Activated CD4-positive, alpha-beta T cell treated with anti-CD3 and anti-CD28 coated beads for 36 hours (primary cell): ENCODE measurements at regions not wholly inside any gene's neighbourhood (a gene's known extent, or its start where the extent isn't known, plus 50 kb on each side); places are given as distances from the start of the nearest gene placed in this dataset.

Experiments used
- ATAC-seq: fragments of 200-7000 bp; cut with Tn5 transposase; one replicate; pipeline ENCODE4 v1.10.0; 2021; ENCODE audit warnings: mild to moderate bottlenecking, moderate library complexity
- CTCF ChIA-PET: fragments of 350-600 bp; sonication (Branson Sonifier 250); formaldehyde crosslinking; loops from one replicate; lab custom pipeline; 2021; ENCODE audit warnings: antibody characterized with exemption; lab: Charles Lee
- POLR2A ChIA-PET: fragments of 350-600 bp; sonication (Branson Sonifier 250); formaldehyde crosslinking; loops from one replicate; lab custom pipeline; 2021; ENCODE audit warnings: antibody characterized with exemption, inconsistent platforms; lab: Charles Lee
- DNase-seq: peaks from one replicate; pipeline ENCODE4 v3.0.0-alpha.2; 2020
- H3K27ac Mint-ChIP-seq: one replicate; pipeline ENCODE4 v1.8.0; 2021; ENCODE audit warnings: mixed read lengths
- H3K27me3 Mint-ChIP-seq: one replicate; pipeline ENCODE4 v1.8.0; 2021; ENCODE audit warnings: mixed read lengths
- H3K36me3 Mint-ChIP-seq: one replicate; pipeline ENCODE4 v1.8.0; 2021; ENCODE audit warnings: low read depth, mixed read lengths
- H3K4me1 Mint-ChIP-seq: one replicate; pipeline ENCODE4 v1.8.0; 2021; ENCODE audit warnings: mixed read lengths
- H3K4me3 Mint-ChIP-seq: one replicate; pipeline ENCODE4 v1.8.0; 2021; ENCODE audit warnings: mild to moderate bottlenecking, moderate library complexity, mixed read lengths
- H3K9me3 Mint-ChIP-seq: one replicate; pipeline ENCODE4 v1.8.0; 2021; ENCODE audit warnings: low read depth, mixed read lengths
- intact Hi-C, 2 experiments: fragments of 100-400 bp; cut with DNase I in 1 of 2; cut with micrococcal nuclease in 1 of 2; formaldehyde crosslinking; loops; one replicate each; pipeline versions ENCODE4 v1.14.2 to v1.15.1; 2022 to 2024; cut with DNase I, micrococcal nuclease

GRCh38 chr22:49634006-49634772 lies 193.5 kb downstream of the BRD1 start:
- intact Hi-C loops, result no loop called here
- H3K4me1 Mint-ChIP-seq, result no peaks in the 10 kb centered on the region
- ChIA-PET POLR2A (no interaction called here), CTCF (interaction anchor here (1.1 kb wide), 1 partner anchor 588 kb away, joined by 5 read pairs; no protein-coding TSS in a partner anchor)
- peaks cover 4% of the 10 kb centered on the region for H3K36me3 Mint-ChIP-seq
- H3K4me3 Mint-ChIP-seq, result no peak overlapping the region
- no peaks in the 10 kb centered on the region for H3K27me3 Mint-ChIP-seq
- DNase-seq (no peak), ATAC-seq (no peak)
- no peak overlapping the region for H3K27ac Mint-ChIP-seq
- H3K9me3 Mint-ChIP-seq, result no peaks in the 10 kb centered on the region

DNA sequence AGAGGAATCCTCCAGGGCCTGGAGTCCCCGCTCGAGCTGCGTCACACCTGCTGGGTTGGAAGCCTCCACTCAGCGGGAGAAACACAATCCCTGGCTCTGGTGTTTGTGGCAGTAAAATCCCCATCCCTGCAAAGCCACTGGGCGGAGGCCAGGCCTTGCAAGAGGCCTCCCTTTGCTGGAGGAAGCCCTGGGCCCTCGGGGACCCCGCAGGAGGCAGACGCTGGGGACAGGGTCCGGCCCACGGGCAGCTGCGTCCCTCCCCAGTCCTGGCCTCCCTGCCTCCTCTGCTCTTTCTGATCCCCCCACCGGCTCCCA lies 194.7 kb downstream of the BRD1 start:
- Mint-ChIP-seq H3K36me3 (peaks cover 3% of the 10 kb centered on the region), H3K27me3 (no peaks in the 10 kb centered on the region), H3K9me3 (no peaks in the 10 kb centered on the region), H3K4me3 (no peak overlapping the region), H3K4me1 (no peaks in the 10 kb centered on the region), H3K27ac (no peak overlapping the region)
- CTCF ChIA-PET, result interaction anchor here (0.7 to 1.1 kb wide), 2 partner anchors 182 to 586 kb away, joined by 3 to 5 read pairs; no protein-coding TSS in a partner anchor
- ATAC-seq (no peak), DNase-seq (no peak)
- intact Hi-C loops, result no loop called here
- POLR2A ChIA-PET, result interaction anchor here (0.6 kb wide), 1 partner anchor 23 kb away, joined by 3 read pairs; no protein-coding TSS in a partner anchor

DNA sequence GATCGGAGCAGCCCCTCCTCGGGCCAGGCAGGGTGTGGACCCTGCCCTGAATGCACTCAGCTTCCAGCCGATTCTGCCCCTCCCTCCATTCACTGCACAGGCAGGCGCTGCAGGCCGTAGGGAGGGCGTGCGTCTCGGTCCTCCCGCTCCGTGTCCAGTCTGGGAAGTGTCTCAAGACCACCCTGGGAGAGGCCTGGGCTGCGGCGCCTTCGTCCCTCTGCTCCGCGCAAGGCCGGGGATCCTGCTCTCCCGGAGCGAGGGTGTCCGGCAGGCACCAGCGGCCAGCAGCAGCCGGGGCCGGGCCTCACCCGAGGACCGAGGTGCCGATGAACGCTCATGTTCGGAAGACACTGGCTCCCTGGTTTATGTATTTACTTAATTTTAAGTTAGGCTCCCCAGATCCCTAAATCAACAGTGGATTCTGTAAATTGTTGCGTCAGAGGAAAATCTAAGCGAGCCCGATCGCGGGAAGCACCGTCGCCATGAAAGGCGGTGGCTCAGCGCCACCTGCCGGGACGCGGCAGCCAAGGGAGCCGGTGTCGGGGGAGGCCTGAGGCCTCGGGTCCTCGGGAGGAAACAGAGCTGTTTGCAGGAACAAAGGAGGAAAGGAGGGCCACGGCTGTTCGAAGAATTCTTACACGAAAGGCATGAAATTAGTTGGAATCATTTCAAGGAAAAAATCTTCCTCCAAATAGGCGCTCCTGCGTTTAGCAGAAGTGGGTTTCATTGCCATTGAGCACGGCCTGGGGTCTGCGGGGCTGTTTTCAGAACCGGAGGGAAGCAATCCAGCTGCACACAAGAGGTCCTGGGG lies 195.3 kb downstream of the BRD1 start:
- Mint-ChIP-seq H3K4me1 (no peaks in the 10 kb centered on the region), H3K36me3 (peaks cover 3% of the 10 kb centered on the region), H3K27ac (no peak overlapping the region), H3K27me3 (no peaks in the 10 kb centered on the region), H3K9me3 (no peaks in the 10 kb centered on the region), H3K4me3 (no peak overlapping the region)
- POLR2A ChIA-PET, result interaction anchor here (0.6 kb wide), 1 partner anchor 23 kb away, joined by 3 read pairs; no protein-coding TSS in a partner anchor
- DNase-seq (peak; percentile 43), ATAC-seq (no peak)
- intact Hi-C loops, result no loop called here
- CTCF ChIA-PET, result interaction anchor here (0.7 kb wide), 1 partner anchor 182 kb away, joined by 3 read pairs; no protein-coding TSS in a partner anchor

GRCh38 chr22:49630448-49630946 lies 197.2 kb downstream of the BRD1 start:
- ChIA-PET CTCF (interaction anchor here (1.0 kb wide), 1 partner anchor 19 kb away, joined by 6 read pairs; no protein-coding TSS in a partner anchor), POLR2A (no interaction called here)
- H3K27ac Mint-ChIP-seq, result no peak overlapping the region
- ATAC-seq (no peak), DNase-seq (no peak)
- H3K4me3 Mint-ChIP-seq, result no peak overlapping the region
- peaks cover 3% of the 10 kb centered on the region for H3K36me3 Mint-ChIP-seq
- H3K4me1 Mint-ChIP-seq, result no peaks in the 10 kb centered on the region
- no peaks in the 10 kb centered on the region for H3K9me3 Mint-ChIP-seq
- no peaks in the 10 kb centered on the region for H3K27me3 Mint-ChIP-seq
- intact Hi-C loops, result no loop called here

DNA sequence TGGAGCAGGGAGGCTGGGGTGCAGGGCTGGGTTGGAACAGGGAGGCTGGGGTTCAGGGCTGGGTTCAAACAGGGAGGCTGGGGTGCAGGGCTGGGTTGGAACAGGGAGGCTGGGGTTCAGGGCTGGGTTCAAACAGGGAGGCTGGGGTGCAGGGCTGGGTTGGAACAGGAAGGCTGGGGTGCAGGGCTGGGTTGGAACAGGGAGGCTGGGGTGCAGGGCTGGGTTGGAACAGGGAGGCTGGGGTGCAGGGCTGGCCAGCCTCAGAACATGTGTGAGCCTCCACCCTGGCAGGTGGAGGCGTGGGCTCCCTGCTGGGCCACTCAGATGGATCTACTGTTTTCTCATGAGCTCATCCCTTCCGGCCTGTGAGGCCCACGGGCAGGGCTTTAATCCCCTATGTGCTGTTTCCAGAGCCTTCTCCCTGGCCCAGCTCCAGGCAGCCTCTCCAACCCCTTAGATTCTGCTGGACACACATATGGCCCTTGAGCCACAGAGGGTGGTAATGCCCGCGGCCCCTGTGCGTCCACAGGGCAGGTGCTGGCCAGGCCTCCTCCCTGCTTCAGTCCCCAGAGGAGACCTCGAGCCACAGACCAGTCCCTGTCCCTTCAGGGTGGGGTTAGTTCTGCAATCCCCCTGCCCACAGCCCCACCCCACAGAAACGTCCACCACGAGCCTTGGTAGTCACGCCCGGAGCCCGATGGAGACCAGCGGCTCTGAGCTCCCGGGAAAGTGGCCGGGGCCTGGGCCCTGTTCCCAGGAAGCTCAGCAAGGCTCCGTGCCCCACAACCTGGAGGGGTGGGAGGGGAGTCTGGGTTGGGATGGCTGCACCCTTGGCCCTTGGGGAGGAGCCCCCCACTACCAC lies 197.9 kb downstream of the BRD1 start:
- intact Hi-C loops, result no loop called here
- H3K9me3 Mint-ChIP-seq, result no peaks in the 10 kb centered on the region
- no peak overlapping the region for H3K27ac Mint-ChIP-seq
- ChIA-PET POLR2A (no interaction called here), CTCF (interaction anchor here (1.0 kb wide), 1 partner anchor 20 kb away, joined by 6 read pairs; no protein-coding TSS in a partner anchor)
- no peaks in the 10 kb centered on the region for H3K4me1 Mint-ChIP-seq
- H3K27me3 Mint-ChIP-seq, result no peaks in the 10 kb centered on the region
- ATAC-seq (no peak), DNase-seq (no peak)
- H3K36me3 Mint-ChIP-seq, result peaks cover 3% of the 10 kb centered on the region
- H3K4me3 Mint-ChIP-seq, result no peak overlapping the region

DNA sequence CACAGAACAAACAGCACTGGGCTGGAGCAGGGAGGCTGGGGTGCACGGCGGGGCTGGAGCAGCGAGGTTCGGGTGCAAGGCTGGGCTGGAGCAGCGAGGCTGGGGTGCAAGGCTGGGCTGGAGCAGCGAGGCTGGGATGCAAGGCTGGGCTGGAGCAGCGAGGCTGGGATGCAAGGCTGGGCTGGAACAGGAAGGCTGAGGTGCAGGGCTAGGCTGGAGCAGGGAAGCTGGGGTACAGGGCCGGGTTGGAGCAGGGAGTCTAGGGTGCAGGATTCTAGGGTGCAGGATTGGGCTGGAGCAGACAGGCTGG lies 198.5 kb downstream of the BRD1 start:
- intact Hi-C loops, result no loop called here

DNA sequence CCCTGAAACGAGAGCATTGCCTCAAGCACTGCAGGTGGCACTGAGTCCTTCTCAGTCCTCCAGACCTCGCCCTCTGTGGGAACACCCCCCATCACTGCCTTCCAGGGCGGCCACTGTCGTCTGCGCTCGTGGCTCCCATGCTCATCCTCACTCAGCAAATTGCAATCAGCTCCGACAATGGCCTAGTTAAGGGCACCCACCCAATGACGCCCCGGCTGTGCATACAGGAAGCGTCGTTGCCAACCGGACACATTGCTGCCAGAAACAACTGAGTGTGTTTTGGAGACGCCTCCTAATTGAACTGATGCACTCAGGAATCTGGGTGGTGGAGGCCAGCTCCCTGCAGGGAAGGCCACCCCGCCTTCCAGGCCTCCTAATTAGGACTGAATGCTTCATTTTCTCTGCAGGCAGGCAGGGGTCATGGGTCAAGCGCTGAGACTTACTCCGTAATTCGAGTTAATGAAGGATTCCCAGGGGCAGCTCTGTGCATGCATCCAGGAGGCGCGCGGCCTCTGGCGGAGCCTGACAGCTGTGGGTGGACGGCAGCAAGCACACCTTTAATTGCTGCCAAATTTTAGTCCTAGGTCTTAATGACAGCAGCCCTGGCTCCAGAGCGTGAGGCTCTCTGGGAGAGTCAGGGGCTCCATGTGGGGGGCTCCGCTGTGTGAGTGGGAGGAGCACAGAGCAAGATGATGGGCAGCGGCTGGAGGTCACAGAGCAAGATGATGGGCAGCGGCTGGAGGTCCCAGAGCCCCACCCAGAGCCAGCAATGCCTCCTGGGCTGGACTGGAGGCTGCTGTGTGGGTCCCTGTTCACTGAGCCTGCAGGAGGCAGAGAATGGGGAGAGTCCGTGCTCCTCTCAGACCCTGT lies 199.0 kb downstream of the BRD1 start:
- Mint-ChIP-seq H3K4me3 (no peak overlapping the region), H3K4me1 (no peaks in the 10 kb centered on the region), H3K27ac (no peak overlapping the region), H3K9me3 (no peaks in the 10 kb centered on the region), H3K27me3 (no peaks in the 10 kb centered on the region), H3K36me3 (peaks cover 3% of the 10 kb centered on the region)
- ChIA-PET CTCF (no interaction called here), POLR2A (no interaction called here)
- intact Hi-C loops, result no loop called here
- DNase-seq (no peak), ATAC-seq (no peak)

More for the DNA sequence above, 198.5 kb downstream of the BRD1 start:
- ChIA-PET POLR2A (no interaction called here), CTCF (no interaction called here)
- Mint-ChIP-seq H3K4me1 (no peaks in the 10 kb centered on the region), H3K36me3 (peaks cover 3% of the 10 kb centered on the region), H3K9me3 (no peaks in the 10 kb centered on the region), H3K27ac (no peak overlapping the region), H3K4me3 (no peak overlapping the region), H3K27me3 (no peaks in the 10 kb centered on the region)
- DNase-seq (no peak), ATAC-seq (no peak)

GRCh38 chr22:49627217-49628181 lies 200.2 kb downstream of the BRD1 start:
- no peaks in the 10 kb centered on the region for H3K27me3 Mint-ChIP-seq
- POLR2A ChIA-PET, result no interaction called here
- intact Hi-C loops, result no loop called here
- H3K27ac Mint-ChIP-seq, result no peak overlapping the region
- H3K4me1 Mint-ChIP-seq, result no peaks in the 10 kb centered on the region
- ATAC-seq (no peak), DNase-seq (no peak)
- no peaks in the 10 kb centered on the region for H3K9me3 Mint-ChIP-seq
- no peak overlapping the region for H3K4me3 Mint-ChIP-seq
- CTCF ChIA-PET, result no interaction called here
- H3K36me3 Mint-ChIP-seq, result peaks cover 3% of the 10 kb centered on the region

DNA sequence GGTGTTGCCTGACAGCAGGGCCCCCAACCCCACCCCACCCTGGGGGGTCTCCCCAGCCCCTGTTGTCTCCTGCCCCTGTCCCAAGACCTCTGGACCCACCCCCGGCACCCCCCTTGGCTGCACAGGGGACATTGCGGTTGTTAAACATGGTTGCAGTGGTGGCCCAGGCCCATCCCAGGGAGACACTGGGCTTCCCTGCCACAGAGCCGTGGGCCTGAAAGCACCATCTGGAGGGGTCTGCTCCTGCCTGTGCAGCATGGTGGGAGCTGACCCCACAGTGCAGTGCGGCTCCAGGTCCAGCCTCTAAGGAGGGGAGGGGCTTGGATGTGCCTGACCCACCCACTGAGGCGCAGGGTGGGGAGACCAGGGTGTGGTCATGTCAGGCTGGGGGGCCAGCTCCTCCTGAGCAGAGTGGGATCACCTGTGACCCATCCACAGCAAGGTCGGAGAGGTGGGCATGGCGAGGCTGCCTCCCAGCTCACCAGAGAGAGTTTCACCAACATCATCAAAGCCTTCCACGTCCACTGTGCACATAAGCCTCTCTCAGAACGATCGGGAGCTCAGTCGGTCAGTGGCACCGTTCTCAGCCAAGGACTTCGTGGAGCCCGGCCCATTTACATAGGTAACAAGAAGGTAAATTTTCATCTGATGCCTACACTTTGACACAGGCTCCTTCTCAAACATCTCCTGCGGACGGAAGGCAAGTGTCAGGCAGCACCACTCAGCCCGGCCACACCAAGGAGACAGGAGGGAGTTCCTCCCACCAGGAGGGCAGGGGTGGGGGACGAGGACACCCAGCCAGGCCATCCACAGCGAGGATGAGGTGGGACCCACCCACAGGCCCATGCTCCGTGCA lies 201.1 kb downstream of the BRD1 start:
- no peak for DNase-seq
- Mint-ChIP-seq H3K4me3 (no peak overlapping the region), H3K36me3 (peaks cover 3% of the 10 kb centered on the region), H3K27ac (no peak overlapping the region), H3K9me3 (no peaks in the 10 kb centered on the region), H3K27me3 (no peaks in the 10 kb centered on the region), H3K4me1 (no peaks in the 10 kb centered on the region)
- intact Hi-C loops, result no loop called here
- ChIA-PET POLR2A (no interaction called here), CTCF (no interaction called here)
- ATAC-seq, result no peak
